ENCODE measurements at regions not wholly inside any gene's neighbourhood (a gene's known extent, or its start where the extent isn't known, plus 50 kb on each side); places are given as distances from the start of the nearest gene placed in this dataset.

GRCh38 chr2:39516347-39517101, 79.4 kb upstream of the MAP4K3 start:
- Histone ChIP-seq H3K9ac (ENCODE audit: insufficient read depth, low read depth, low read length) (peak overlapping the region; percentile 65), H3K79me2 (ENCODE audit: insufficient read depth, low read length) (peaks cover 2% of the 10 kb centered on the region), H3K9me3 (ENCODE audit: low read length) (peaks cover 9% of the 10 kb centered on the region), H3K36me3 (replicated peaks in 1 of 2; ENCODE audit: control insufficient read depth in 1 of 2, insufficient read depth in 2 of 2, low read length in 2 of 2) (peaks cover under 1 to 20% of the 10 kb centered on the region in 2 experiments; a peak in 3 of 5 replicates), H4K20me1 (ENCODE audit: insufficient read depth, low read length) (no peaks in the 10 kb centered on the region), H3K4me3 (replicated peaks in 1 of 3; ENCODE audit: insufficient read depth in 1 of 3, low read depth in 2 of 3, low read length in 3 of 3) (peak overlapping the region; percentile 37 to 65 (median 51)), H3K27me3 (ENCODE audit: control insufficient read depth in 1 of 2, insufficient read depth in 2 of 2, low read length in 2 of 2) (no peaks in the 10 kb centered on the region), H2AFZ (ENCODE audit: low read length) (peak overlapping the region; percentile 3), H3K4me1 (ENCODE audit: insufficient read depth, low read length) (peaks cover 81% of the 10 kb centered on the region), H3K27ac (ENCODE audit: extremely low read length, insufficient read depth, low read length) (peak overlapping the region; percentile 92), H3K4me2 (ENCODE audit: low read depth, low read length) (peak overlapping the region; percentile 87)
- in situ Hi-C loops (cut with HindIII; ENCODE audit: extremely low pct_ligation_motif_present, low pct_unique_long_range_greater_than_20kb) (loop anchor here (5.0 kb wide), 1 partner anchor 36 kb away; no protein-coding TSS in a partner anchor), intact Hi-C loops (cut with micrococcal nuclease; ENCODE audit: unreplicated experiment) (loop anchor here (1.0 to 10.0 kb wide), 4 partner anchors 10 to 178 kb away; no protein-coding TSS in a partner anchor)
- TSS peak; percentile 62 for BruUV-seq (replicated peaks)
- peak; percentile 21 for FAIRE-seq
- ChIA-PET POLR2A (interaction anchor here (0.7 to 3.6 kb wide), 23 partner anchors 9 to 765 kb away, joined by 3 to 31 read pairs (median 5); partner anchors contain the start of genes MAP4K3, SOS1 and SRSF7), CTCF (ENCODE audit: low intra/inter-chr PET ratio, low total read pairs) (interaction anchor here (1.5 kb wide), 1 partner anchor 180 kb away, joined by 3 read pairs; no protein-coding TSS in a partner anchor)
- WGBS (ENCODE audit: low lambda C conversion rate) = 3% methylated on average over 8 of the region's 8 CpGs
- peak; percentile 85 for DNase-seq (ENCODE audit: low spot score)
- peak; percentile 79 for ATAC-seq
- TF ChIP-seq ARNT2 (CRISPR knock-in tag; IDR thresholded peaks at IDR 0.05; ENCODE audit: low read depth) (peak; percentile 35; the same call in 1 of the 2 replicates), AKAP8 (CRISPR knock-in tag; IDR thresholded peaks at IDR 0.05) (peak; percentile 45; the same call in 1 of the 2 replicates), TCF7L2 (IDR thresholded peaks at IDR 0.05; ENCODE audit: low read depth, low read length) (no peak), ZNF296 (CRISPR knock-in tag; conservative IDR thresholded peaks at IDR 0.05) (no peak), ZNF784 (CRISPR knock-in tag; IDR thresholded peaks at IDR 0.05; ENCODE audit: borderline replicate concordance) (peak; percentile 86), AFF4 (CRISPR knock-in tag; IDR thresholded peaks at IDR 0.05) (0 out of 2 replicates have a peak, but pooled peaks have one; percentile 32), ZHX2 (IDR thresholded peaks at IDR 0.05; ENCODE audit: low read depth) (no peak), ZHX2 (CRISPR knock-in tag; IDR thresholded peaks at IDR 0.05; ENCODE audit: borderline replicate concordance) (no peak), ELF3 (CRISPR knock-in tag; IDR thresholded peaks at IDR 0.05) (peak; percentile 62), ZNF451 (CRISPR knock-in tag; IDR thresholded peaks at IDR 0.05) (0 out of 2 replicates have a peak, but pooled peaks have one; percentile 16)
